ENCODE measurements at regions not wholly inside any gene's neighbourhood (a gene's known extent, or its start where the extent isn't known, plus 50 kb on each side); places are given as distances from the start of the nearest gene placed in this dataset.

DNA sequence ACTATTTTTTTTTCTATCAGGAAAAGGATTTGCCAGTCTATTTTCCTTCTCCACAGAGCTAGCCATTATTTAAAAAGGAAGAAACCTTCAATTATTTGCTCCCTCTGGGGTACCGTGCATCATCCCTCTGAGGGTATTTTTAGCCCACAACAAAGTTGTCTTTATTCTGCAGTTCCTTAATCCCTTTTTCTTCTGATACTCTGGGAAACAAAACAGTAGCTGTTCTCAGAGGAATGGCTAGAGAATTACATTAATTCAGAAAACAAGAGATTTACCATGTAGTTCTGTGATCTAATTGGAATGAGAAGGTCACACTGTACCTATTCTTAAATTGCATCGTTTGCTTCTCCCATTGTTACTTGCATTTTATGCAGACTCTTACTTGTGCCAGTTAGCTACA is 1056.7 kb downstream of the STIM2 start:
- CTCF ChIA-PET, result no interaction called here
- DNase-seq (ENCODE audit: low read depth, low spot score) (no peak), ATAC-seq (no peak), FAIRE-seq (no peak)
- no peaks in the 10 kb centered on the region for H3K4me1 ChIP-seq (ENCODE audit: control insufficient read depth, insufficient read depth, low read length)
- H4K20me1 ChIP-seq (ENCODE audit: control insufficient read depth, insufficient read depth), result no peaks in the 10 kb centered on the region
- no peaks in the 10 kb centered on the region for H3K9me3 ChIP-seq (replicated peaks; ENCODE audit: control insufficient read depth, insufficient read depth, low read length)
- no peaks in the 10 kb centered on the region for H3K79me2 ChIP-seq (ENCODE audit: control insufficient read depth, insufficient read depth, low read length)
- SMC1A ChIA-PET (ENCODE audit: uncharacterized antibody, unreplicated experiment), result interaction anchor here (0.6 to 1.4 kb wide), 3 partner anchors 17 to 233 kb away, joined by 3 read pairs; no protein-coding TSS in a partner anchor
- no peaks in the 10 kb centered on the region for H3K36me3 ChIP-seq (ENCODE audit: control insufficient read depth in 2 of 2, insufficient read depth in 2 of 2, low read length in 1 of 2)
- in situ Hi-C loops (cut with MboI) (no loop called here), intact Hi-C loops (cut with micrococcal nuclease; ENCODE audit: unreplicated experiment) (no loop called here)
- TF ChIP-seq NR2C1 (IDR thresholded peaks at IDR 0.05), result no peak
- TF ChIP-seq SUZ12 (IDR thresholded peaks at IDR 0.05; ENCODE audit: unreplicated experiment), result no peak
- TF ChIP-seq TARDBP (IDR thresholded peaks at IDR 0.05; ENCODE audit: borderline replicate concordance), result no peak
- TF ChIP-seq MYC (IDR thresholded peaks at IDR 0.05; ENCODE audit: insufficient read depth, insufficient read length, insufficient replicate concordance, low read length, severe bottlenecking), result no peak
- TF ChIP-seq RAD51 (IDR thresholded peaks at IDR 0.05), result no peak
- TF ChIP-seq MEF2B (IDR thresholded peaks at IDR 0.05; ENCODE audit: partially characterized antibody, poor library complexity, severe bottlenecking), result no peak
- TF ChIP-seq, protein P1, sequence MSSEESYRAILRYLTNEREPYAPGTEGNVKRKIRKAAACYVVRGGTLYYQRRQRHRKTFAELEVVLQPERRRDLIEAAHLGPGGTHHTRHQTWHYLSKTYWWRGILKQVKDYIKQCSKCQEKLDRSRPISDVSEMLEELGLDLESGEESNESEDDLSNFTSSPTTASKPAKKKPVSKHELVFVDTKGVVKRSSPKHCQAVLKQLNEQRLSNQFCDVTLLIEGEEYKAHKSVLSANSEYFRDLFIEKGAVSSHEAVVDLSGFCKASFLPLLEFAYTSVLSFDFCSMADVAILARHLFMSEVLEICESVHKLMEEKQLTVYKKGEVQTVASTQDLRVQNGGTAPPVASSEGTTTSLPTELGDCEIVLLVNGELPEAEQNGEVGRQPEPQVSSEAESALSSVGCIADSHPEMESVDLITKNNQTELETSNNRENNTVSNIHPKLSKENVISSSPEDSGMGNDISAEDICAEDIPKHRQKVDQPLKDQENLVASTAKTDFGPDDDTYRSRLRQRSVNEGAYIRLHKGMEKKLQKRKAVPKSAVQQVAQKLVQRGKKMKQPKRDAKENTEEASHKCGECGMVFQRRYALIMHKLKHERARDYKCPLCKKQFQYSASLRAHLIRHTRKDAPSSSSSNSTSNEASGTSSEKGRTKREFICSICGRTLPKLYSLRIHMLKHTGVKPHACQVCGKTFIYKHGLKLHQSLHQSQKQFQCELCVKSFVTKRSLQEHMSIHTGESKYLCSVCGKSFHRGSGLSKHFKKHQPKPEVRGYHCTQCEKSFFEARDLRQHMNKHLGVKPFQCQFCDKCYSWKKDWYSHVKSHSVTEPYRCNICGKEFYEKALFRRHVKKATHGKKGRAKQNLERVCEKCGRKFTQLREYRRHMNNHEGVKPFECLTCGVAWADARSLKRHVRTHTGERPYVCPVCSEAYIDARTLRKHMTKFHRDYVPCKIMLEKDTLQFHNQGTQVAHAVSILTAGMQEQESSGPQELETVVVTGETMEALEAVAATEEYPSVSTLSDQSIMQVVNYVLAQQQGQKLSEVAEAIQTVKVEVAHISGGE (CRISPR knock-in tag; IDR thresholded peaks at IDR 0.05), result no peak
- no peak for TF ChIP-seq CBFB (IDR thresholded peaks at IDR 0.05; ENCODE audit: low read depth)
- TF ChIP-seq, protein P2, sequence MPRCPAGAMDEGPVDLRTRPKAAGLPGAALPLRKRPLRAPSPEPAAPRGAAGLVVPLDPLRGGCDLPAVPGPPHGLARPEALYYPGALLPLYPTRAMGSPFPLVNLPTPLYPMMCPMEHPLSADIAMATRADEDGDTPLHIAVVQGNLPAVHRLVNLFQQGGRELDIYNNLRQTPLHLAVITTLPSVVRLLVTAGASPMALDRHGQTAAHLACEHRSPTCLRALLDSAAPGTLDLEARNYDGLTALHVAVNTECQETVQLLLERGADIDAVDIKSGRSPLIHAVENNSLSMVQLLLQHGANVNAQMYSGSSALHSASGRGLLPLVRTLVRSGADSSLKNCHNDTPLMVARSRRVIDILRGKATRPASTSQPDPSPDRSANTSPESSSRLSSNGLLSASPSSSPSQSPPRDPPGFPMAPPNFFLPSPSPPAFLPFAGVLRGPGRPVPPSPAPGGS (IDR thresholded peaks at IDR 0.05; ENCODE audit: borderline replicate concordance, insufficient read depth, low read depth, low read length, poor library complexity, severe bottlenecking), result no peak
- no peak for TF ChIP-seq RCOR1 (conservative IDR thresholded peaks at IDR 0.05; ENCODE audit: low read depth, low read length)
- no peak for TF ChIP-seq RELA (IDR thresholded peaks at IDR 0.05; ENCODE audit: borderline replicate concordance, partially characterized antibody)
- TF ChIP-seq POU2F2 (IDR thresholded peaks at IDR 0.05; ENCODE audit: borderline replicate concordance, low read depth, low read length), result no peak
- TF ChIP-seq PKNOX1 (IDR thresholded peaks at IDR 0.05), result no peak
- no peak for TF ChIP-seq NRF1 (conservative IDR thresholded peaks at IDR 0.05; ENCODE audit: low read depth, low read length)
- BruUV-seq (replicated peaks), result no TSS peak
- WGBS (ENCODE audit: insufficient coverage, insufficient replicate concordance, low lambda C conversion rate, missing lambda C conversion rate), result 0% methylated on average over 2 of the region's 2 CpGs
- no peak overlapping the region for H3K9ac ChIP-seq (ENCODE audit: control insufficient read depth, insufficient read depth, low read length)
- H3K27ac ChIP-seq (ENCODE audit: control insufficient read depth, insufficient read depth), result no peak overlapping the region
- no peak overlapping the region for H3K4me3 ChIP-seq
- H3K4me2 ChIP-seq (ENCODE audit: control insufficient read depth, insufficient read depth), result no peak overlapping the region
- RAD21 ChIA-PET (ENCODE audit: unreplicated experiment), result no interaction called here
- POLR2A ChIA-PET, result no interaction called here
- no peaks in the 10 kb centered on the region for H3K27me3 ChIP-seq (replicated peaks in 1 of 2; ENCODE audit: control insufficient read depth in 2 of 2, insufficient read depth in 2 of 2, low read length in 1 of 2)
- no peak overlapping the region for H2AFZ ChIP-seq (ENCODE audit: control insufficient read depth, low read depth, low read length)

Data from GM12878 (cell line).